Ovary (tissue), 7 donors: ENCODE measurements at regions not wholly inside any gene's neighbourhood (a gene's known extent, or its start where the extent isn't known, plus 50 kb on each side); places are given as distances from the start of the nearest gene placed in this dataset.

Experiments used
- DNase-seq, 5 donors: peaks; one replicate each; pipeline ENCODE4 v3.0.0-alpha.2; 2019 to 2020
- H3K27ac ChIP-seq, 2 donors: fragments of 200-600 bp; one replicate each; pipeline versions ENCODE4 v1.5.1 to v1.8.0; 2019 to 2022
- H3K27me3 ChIP-seq: fragments of 200-600 bp; one replicate; pipeline ENCODE4 v1.8.0; 2022
- H3K36me3 ChIP-seq: fragments of 200-600 bp; sonication (generic); one replicate; pipeline ENCODE4 v1.5.1; 2019
- H3K4me1 ChIP-seq: one replicate; pipeline ENCODE4 v1.8.1; 2013; ENCODE audit warnings: mild to moderate bottlenecking, moderate library complexity; ENCODE audit not compliant: insufficient read depth
- H3K4me3 ChIP-seq: fragments of 200-600 bp; sonication (generic); one replicate; pipeline ENCODE4 v1.5.1; 2017
- H3K9me3 ChIP-seq, 2 donors: fragments of 200-600 bp in 1 of 2; sonication (generic) in 1 of 2; one replicate each; pipeline versions ENCODE4 v1.5.1 to v1.8.1; 2013 to 2019; ENCODE audit warnings: mild to moderate bottlenecking in 1 of 2, moderate library complexity in 1 of 2
- CTCF ChIP-seq, 3 donors: fragments of 450-650 bp in 2 of 3; fragments of 200-600 bp in 1 of 3; IDR thresholded peaks; one replicate each; pipeline versions ENCODE4 v1.5.1 to v1.8.0; 2016 to 2022; ENCODE audit warnings: antibody characterized with exemption in 3 of 3, mild to moderate bottlenecking in 1 of 3
- EP300 ChIP-seq: sonication (generic); formaldehyde crosslinking; IDR thresholded peaks from one replicate; pipeline ENCODE4 v1.6.1; 2017; ENCODE audit warnings: antibody characterized with exemption
- POLR2A ChIP-seq: fragments of 450-650 bp; IDR thresholded peaks from one replicate; pipeline ENCODE4 v1.6.1; 2017; ENCODE audit warnings: antibody characterized with exemption, mild to moderate bottlenecking, moderate library complexity
- WGBS, 3 donors: extraction: QIAGEN DNeasy Blood & Tissue Kit in 1 of 3; methylation state at CpG; one replicate each; pipeline versions ENCODE4 v1.1.5 to v1.1.7; 2013 to 2017; 5-methylcytosine and 5-hydroxymethylcytosine counted together
- intact Hi-C, 4 donors: fragments of 100-400 bp; cut with DNase I; formaldehyde crosslinking; loops; one replicate each; pipeline versions ENCODE4 v1.11.0 to v1.15.1; 2022 to 2023
- donor health status: DM: no; HTN: no; CAD: no; lungs with moderate emphysema.
- donor health status: DM: no; HTN: no; CAD: no.
- donor health status: Bipolar disorder and iron deficiency.
- donor health status: DM: no; HTN: no; CAD: no.
- donor health status: DM: yes; HTN: yes; CAD: no.

GRCh38 chr12:89879766-89880165 is 171.1 kb upstream of the ATP2B1 start:
- no peaks in the 10 kb centered on the region for H3K36me3 ChIP-seq
- 95 to 97% (median 97%) methylated on average over 1 of the region's 1 CpG for WGBS, 3 donors
- no peaks in the 10 kb centered on the region for H3K27me3 ChIP-seq
- H3K4me3 ChIP-seq, result no peak overlapping the region
- intact Hi-C loops, result no loop called here
- DNase-seq, result no peak
- no peak overlapping the region for H3K27ac ChIP-seq
- TF ChIP-seq EP300 (no peak), CTCF (IDR thresholded peaks at IDR 0.05) (no peak), POLR2A (no peak)
- H3K4me1 ChIP-seq, result peaks cover 1% of the 10 kb centered on the region
- no peaks in the 10 kb centered on the region for H3K9me3 ChIP-seq

- intact Hi-C loops, result no loop called here
- no peaks in the 10 kb centered on the region for H3K27me3 ChIP-seq
- TF ChIP-seq CTCF (IDR thresholded peaks at IDR 0.05) (no peak), EP300 (no peak), POLR2A (no peak)
- no peak overlapping the region for H3K4me3 ChIP-seq
- H3K36me3 ChIP-seq, result no peaks in the 10 kb centered on the region
- H3K9me3 ChIP-seq, result no peaks in the 10 kb centered on the region
- WGBS, 3 donors, result 75 to 80% (median 79%) methylated on average over 2 of the region's 2 CpGs
- peaks cover 1% of the 10 kb centered on the region for H3K4me1 ChIP-seq
- DNase-seq, result no peak
- H3K27ac ChIP-seq, result no peak overlapping the region
Observed at GRCh38 chr12:89878950-89879349, 170.3 kb upstream of the ATP2B1 start.

GRCh38 chr12:89878327-89878726 is 169.7 kb upstream of the ATP2B1 start:
- Histone ChIP-seq H3K36me3 (no peaks in the 10 kb centered on the region), H3K4me1 (no peaks in the 10 kb centered on the region), H3K27ac (no peak overlapping the region), H3K27me3 (no peaks in the 10 kb centered on the region), H3K9me3 (no peaks in the 10 kb centered on the region), H3K4me3 (no peak overlapping the region)
- WGBS, 3 donors, result 91 to 97% (median 94%) methylated on average over 6 of the region's 6 CpGs
- TF ChIP-seq CTCF (IDR thresholded peaks at IDR 0.05) (no peak), EP300 (no peak), POLR2A (no peak)
- DNase-seq, result no peak
- intact Hi-C loops, result no loop called here

- Histone ChIP-seq H3K36me3 (no peaks in the 10 kb centered on the region), H3K4me3 (no peak overlapping the region), H3K4me1 (no peaks in the 10 kb centered on the region), H3K27ac (no peak overlapping the region), H3K27me3 (no peaks in the 10 kb centered on the region), H3K9me3 (no peaks in the 10 kb centered on the region)
- intact Hi-C loops, result no loop called here
- WGBS, 3 donors, result 70 to 82% (median 77%) methylated on average over 3 of the region's 3 CpGs
- TF ChIP-seq POLR2A, result no peak
- TF ChIP-seq EP300, result no peak
- TF ChIP-seq CTCF (IDR thresholded peaks at IDR 0.05), result no peak
- DNase-seq, result no peak
Observed at GRCh38 chr12:89877671-89878070, 169.0 kb upstream of the ATP2B1 start.

- no peak overlapping the region for H3K27ac ChIP-seq
- intact Hi-C loops, result no loop called here
- H3K4me1 ChIP-seq, result no peaks in the 10 kb centered on the region
- H3K9me3 ChIP-seq, result no peaks in the 10 kb centered on the region
- no peaks in the 10 kb centered on the region for H3K27me3 ChIP-seq
- no peaks in the 10 kb centered on the region for H3K36me3 ChIP-seq
- no peak for DNase-seq
- WGBS, 3 donors, result 56 to 76% (median 65%) methylated on average over 3 of the region's 3 CpGs
- H3K4me3 ChIP-seq, result no peak overlapping the region
- TF ChIP-seq EP300 (no peak), POLR2A (no peak), CTCF (IDR thresholded peaks at IDR 0.05) (no peak)
Observed at GRCh38 chr12:89877136-89877535, 168.5 kb upstream of the ATP2B1 start.
